H1 (cell line): ENCODE measurements at regions not wholly inside any gene's neighbourhood (a gene's known extent, or its start where the extent isn't known, plus 50 kb on each side); places are given as distances from the start of the nearest gene placed in this dataset.

ENCODE experiments used
- CTCF ChIA-PET: fragments of 300-600 bp; sonication (Branson Sonifier 250); formaldehyde crosslinking; loops from one replicate; lab custom pipeline; 2021; ENCODE audit not compliant: partially characterized antibody; lab: Charles Lee
- POLR2A ChIA-PET: fragments of 300-600 bp; sonication (Branson Sonifier 250); formaldehyde crosslinking; loops from one replicate; lab custom pipeline; 2021; ENCODE audit warnings: inconsistent platforms; ENCODE audit not compliant: partially characterized antibody; lab: Charles Lee
- DNase-seq, 2 experiments: peaks; one replicate each; pipeline versions ENCODE4 v3.0.0 to v3.0.0-alpha.2; 2010 to 2022; ENCODE audit warnings: low spot score in 2 of 2, low read depth in 1 of 2, mixed read lengths in 1 of 2
- FAIRE-seq: peaks from 2 replicates; lab custom pipeline; 2011; peaks lifted over from hg19 to GRCh38; lab: Jason Lieb, UNC
- H2AFZ ChIP-seq: 2 replicates; pipeline ENCODE4 v1.8.1; 2012; ENCODE audit warnings: low read length, inconsistent platforms
- H2AK5ac ChIP-seq: 2 replicates; pipeline ENCODE4 v1.6.1; 2013; ENCODE audit warnings: low read depth, low read length
- H2BK120ac ChIP-seq: replicated peaks from 2 replicates; pipeline ENCODE3; 2013; ENCODE audit warnings: low read depth, low read length, inconsistent platforms
- H2BK12ac ChIP-seq: 2 replicates; pipeline ENCODE4 v1.6.1; 2013; ENCODE audit warnings: low read depth, low read length
- H2BK15ac ChIP-seq: 2 replicates; pipeline ENCODE4 v1.6.1; 2013; ENCODE audit warnings: low read length
- H2BK20ac ChIP-seq: 2 replicates; pipeline ENCODE4 v1.6.1; 2013; ENCODE audit warnings: low read length
- H2BK5ac ChIP-seq: 2 replicates; pipeline ENCODE4 v1.6.1; 2013; ENCODE audit warnings: low read depth, low read length
- H3K14ac ChIP-seq: 2 replicates; pipeline ENCODE4 v1.6.1; 2013; ENCODE audit warnings: inconsistent platforms; ENCODE audit not compliant: insufficient read length
- H3K18ac ChIP-seq: 2 replicates; pipeline ENCODE4 v1.6.1; 2013; ENCODE audit warnings: low read length; ENCODE audit errors: extremely low read depth
- H3K23ac ChIP-seq: 2 replicates; pipeline ENCODE4 v1.6.1; 2013; ENCODE audit warnings: inconsistent platforms; ENCODE audit not compliant: insufficient read length
- H3K23me2 ChIP-seq: 2 replicates; pipeline ENCODE4 v1.6.1; 2013; ENCODE audit warnings: low read depth, low read length
- H3K27ac ChIP-seq: 2 replicates; pipeline ENCODE4 v1.6.1; 2011; ENCODE audit warnings: low read depth, low read length, inconsistent platforms
- H3K27me3 ChIP-seq, 4 experiments: replicated peaks in 1 of 4; 1 replicate in 1 of 4; 2 replicates in 3 of 4; pipeline versions ENCODE4 v1.6.1 to v1.8.1; 2011 to 2013; ENCODE audit warnings: low read length in 3 of 4, mild to moderate bottlenecking in 3 of 4, inconsistent platforms in 2 of 4, mixed read lengths in 2 of 4, moderate library complexity in 1 of 4; ENCODE audit not compliant: control insufficient read depth in 3 of 4, insufficient read depth in 3 of 4; ENCODE audit errors: extremely low read depth in 1 of 4
- H3K36me3 ChIP-seq, 4 experiments: 2 replicates each; pipeline versions ENCODE4 v1.6.1 to v1.8.1; 2011 to 2013; ENCODE audit warnings: mild to moderate bottlenecking in 4 of 4, low read length in 3 of 4, moderate library complexity in 2 of 4, control low read depth in 1 of 4, inconsistent platforms in 1 of 4; ENCODE audit not compliant: insufficient read depth in 4 of 4, control insufficient read depth in 2 of 4
- H3K4ac ChIP-seq: replicated peaks from 2 replicates; pipeline ENCODE3; 2013; ENCODE audit warnings: low read length, low read depth, mixed read lengths, inconsistent platforms; ENCODE audit not compliant: insufficient read length
- H3K4me1 ChIP-seq, 4 experiments: replicated peaks in 1 of 4; 1 replicate in 1 of 4; 2 replicates in 3 of 4; pipeline versions ENCODE4 v1.6.1 to v1.8.1; 2011 to 2013; ENCODE audit warnings: low read length in 3 of 4, inconsistent platforms in 2 of 4, mixed read lengths in 1 of 4; ENCODE audit not compliant: insufficient read depth in 4 of 4, control insufficient read depth in 3 of 4
- H3K4me2 ChIP-seq, 2 experiments: 2 replicates each; pipeline versions ENCODE4 v1.6.1 to v1.8.1; 2011 to 2013; ENCODE audit warnings: low read depth in 2 of 2, low read length in 2 of 2, control low read depth in 1 of 2, inconsistent platforms in 1 of 2, mild to moderate bottlenecking in 1 of 2; ENCODE audit not compliant: insufficient read depth in 1 of 2
- H3K4me3 ChIP-seq, 4 experiments: fragments of 200-600, 300-600 bp in 1 of 4; sonication (generic), shearing (Covaris generic), sonication (Bioruptor Twin) in 1 of 4; 2 replicates each; pipeline versions ENCODE4 v1.5.1 to v1.8.1; 2011 to 2016; ENCODE audit warnings: low read length in 4 of 4, low read depth in 3 of 4, control low read depth in 2 of 4, inconsistent platforms in 2 of 4, mild to moderate bottlenecking in 2 of 4, mixed read lengths in 1 of 4, moderate library complexity in 1 of 4; ENCODE audit not compliant: insufficient read depth in 2 of 4; ENCODE audit errors: extremely low read depth in 1 of 4
- H3K56ac ChIP-seq: replicated peaks from 2 replicates; pipeline ENCODE3; 2013; ENCODE audit warnings: low read depth, mild to moderate bottlenecking, mixed read lengths, low read length, inconsistent platforms; ENCODE audit not compliant: insufficient read length
- H3K79me1 ChIP-seq: 2 replicates; pipeline ENCODE4 v1.6.1; 2013; ENCODE audit warnings: low read depth, low read length, control low read depth
- H3K79me2 ChIP-seq, 2 experiments: 2 replicates each; pipeline versions ENCODE4 v1.6.1 to v1.8.1; 2012 to 2013; ENCODE audit warnings: low read length in 2 of 2, mild to moderate bottlenecking in 2 of 2, inconsistent platforms in 1 of 2; ENCODE audit not compliant: insufficient read depth in 2 of 2, control insufficient read depth in 1 of 2
- H3K9ac ChIP-seq, 4 experiments: replicated peaks in 1 of 4; 1 replicate in 1 of 4; 2 replicates in 3 of 4; pipeline versions ENCODE4 v1.6.1 to v1.8.1; 2011 to 2013; ENCODE audit warnings: low read depth in 3 of 4, low read length in 3 of 4, control low read depth in 2 of 4, mild to moderate bottlenecking in 2 of 4, moderate library complexity in 2 of 4, inconsistent platforms in 1 of 4; ENCODE audit errors: extremely low read depth in 1 of 4
- H3K9me3 ChIP-seq, 2 experiments: 2 replicates each; pipeline versions ENCODE4 v1.6.1 to v1.8.1; 2012 to 2013; ENCODE audit warnings: mild to moderate bottlenecking in 2 of 2, moderate library complexity in 2 of 2, control low read depth in 1 of 2, inconsistent platforms in 1 of 2, low read depth in 1 of 2, low read length in 1 of 2, mixed read lengths in 1 of 2; ENCODE audit not compliant: insufficient read depth in 2 of 2
- H4K20me1 ChIP-seq, 2 experiments: replicated peaks in 1 of 2; 2 replicates each; pipeline versions ENCODE3 to v1.8.1; 2011 to 2013; ENCODE audit warnings: inconsistent platforms in 2 of 2, low read length in 2 of 2, mild to moderate bottlenecking in 1 of 2; ENCODE audit not compliant: insufficient read depth in 2 of 2, control insufficient read depth in 1 of 2
- H4K5ac ChIP-seq: 2 replicates; pipeline ENCODE4 v1.6.1; 2013; ENCODE audit warnings: low read length, low read depth, mixed read lengths, inconsistent platforms; ENCODE audit not compliant: insufficient read length
- H4K8ac ChIP-seq: 2 replicates; pipeline ENCODE4 v1.8.0; 2013; ENCODE audit warnings: mild to moderate bottlenecking, moderate library complexity, low read length, inconsistent platforms; ENCODE audit not compliant: insufficient read depth; ENCODE audit errors: extremely low read depth
- H4K91ac ChIP-seq: replicated peaks from 2 replicates; pipeline ENCODE3; 2013; ENCODE audit warnings: low read length, mixed read lengths, inconsistent platforms; ENCODE audit not compliant: insufficient read length
- BCL11A ChIP-seq, 2 experiments: IDR thresholded peaks; one replicate each; pipeline ENCODE4 v1.6.1; 2011; ENCODE audit warnings: low read depth in 2 of 2, low read length in 2 of 2, mild to moderate bottlenecking in 2 of 2
- E2F6 ChIP-seq: IDR thresholded peaks from 2 replicates; pipeline ENCODE4 v1.6.1; 2012; ENCODE audit warnings: inconsistent platforms
- KDM4A ChIP-seq: IDR thresholded peaks from one replicate; pipeline ENCODE4 v1.7.1; 2012; ENCODE audit warnings: low read depth, mild to moderate bottlenecking, moderate library complexity, low read length, inconsistent platforms; ENCODE audit not compliant: severe bottlenecking
- RFX5 ChIP-seq: IDR thresholded peaks from 2 replicates; pipeline ENCODE4 v1.6.1; 2011; ENCODE audit warnings: low read depth, low read length, improper control_type of control experiment, borderline replicate concordance
- SIX5 ChIP-seq: IDR thresholded peaks from 2 replicates; pipeline ENCODE4 v1.6.1; 2011; ENCODE audit warnings: mild to moderate bottlenecking, low read depth, low read length
- SP4 ChIP-seq: IDR thresholded peaks from 2 replicates; pipeline ENCODE4 v1.6.1; 2012; ENCODE audit warnings: low read length, inconsistent platforms
- TAF7 ChIP-seq: optimal IDR thresholded peaks from 2 replicates; pipeline ENCODE3; 2011; ENCODE audit warnings: low read depth, mild to moderate bottlenecking, inconsistent platforms, low read length, moderate library complexity, borderline replicate concordance
- WGBS, 2 experiments: shearing (Covaris generic) in 1 of 2; methylation state at CpG; one replicate each; pipeline versions ENCODE4 v1.1.6 to v1.1.7; 2013 to 2015; ENCODE audit warnings: low lambda C conversion rate in 2 of 2, mixed read lengths in 2 of 2, inconsistent platforms in 1 of 2, low coverage in 1 of 2, missing lambda C conversion rate in 1 of 2; ENCODE audit not compliant: insufficient replicate concordance in 2 of 2, insufficient coverage in 1 of 2, insufficient read length in 1 of 2; ENCODE audit errors: extremely low coverage in 1 of 2, missing lambda C conversion rate in 1 of 2; 5-methylcytosine and 5-hydroxymethylcytosine counted together

DNA sequence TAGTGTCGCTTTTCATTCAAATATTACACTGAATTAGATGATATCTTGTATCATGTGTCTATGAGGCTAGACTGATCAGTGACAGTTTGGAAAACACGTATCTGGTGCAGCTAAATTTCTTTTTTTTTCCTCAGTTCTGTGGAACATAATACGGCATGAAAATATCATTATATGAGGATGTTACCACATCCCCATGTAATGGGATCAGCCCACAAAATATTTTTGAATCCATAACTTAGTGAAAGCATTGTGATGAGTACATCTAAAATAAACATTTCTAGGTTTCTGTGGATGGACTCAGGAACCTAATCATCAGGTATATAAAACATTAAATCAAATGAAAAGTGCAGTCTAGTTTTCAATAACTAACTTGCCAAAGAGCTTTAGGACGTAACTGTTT, 356.3 kb downstream of the USP25 start:
- H3K56ac ChIP-seq, result no peak overlapping the region
- H3K4me3 ChIP-seq, result no peak overlapping the region
- no peak overlapping the region for H4K91ac ChIP-seq
- H2BK15ac ChIP-seq, result no peak overlapping the region
- no peak overlapping the region for H3K27ac ChIP-seq
- no peak overlapping the region for H4K5ac ChIP-seq
- H2BK5ac ChIP-seq, result no peak overlapping the region
- no peaks in the 10 kb centered on the region for H3K4me1 ChIP-seq
- no peak overlapping the region for H2BK120ac ChIP-seq
- no peak overlapping the region for H2AFZ ChIP-seq
- no peak overlapping the region for H2BK12ac ChIP-seq
- no peak overlapping the region for H3K4me2 ChIP-seq
- no peaks in the 10 kb centered on the region for H3K79me2 ChIP-seq
- no peak overlapping the region for H3K18ac ChIP-seq
- no peaks in the 10 kb centered on the region for H3K23me2 ChIP-seq
- no peaks in the 10 kb centered on the region for H3K36me3 ChIP-seq
- H3K14ac ChIP-seq, result no peak overlapping the region
- ChIA-PET CTCF (no interaction called here), POLR2A (no interaction called here)
- no peaks in the 10 kb centered on the region for H4K20me1 ChIP-seq
- TF ChIP-seq TAF7 (no peak), E2F6 (no peak), BCL11A (IDR thresholded peaks at IDR 0.05; ENCODE audit: low read depth in 2 of 2, low read length in 2 of 2) (no peak), SP4 (no peak), KDM4A (no peak), SIX5 (no peak), RFX5 (no peak)
- no peaks in the 10 kb centered on the region for H3K9me3 ChIP-seq
- 89% methylated on average over 4 of the region's 4 CpGs; no CpG with 5 or more reads in 1 of the 2 experiments for WGBS, 2 experiments
- no peaks in the 10 kb centered on the region for H3K79me1 ChIP-seq
- H2AK5ac ChIP-seq, result no peak overlapping the region
- H3K9ac ChIP-seq, result no peak overlapping the region
- DNase-seq, result no peak
- no peak overlapping the region for H3K4ac ChIP-seq
- FAIRE-seq, result no peak
- H3K27me3 ChIP-seq, result no peaks in the 10 kb centered on the region
- H4K8ac ChIP-seq, result no peak overlapping the region
- no peak overlapping the region for H3K23ac ChIP-seq
- H2BK20ac ChIP-seq, result no peak overlapping the region
